Fibroblast of villous mesenchyme (primary cell): ENCODE measurements at regions not wholly inside any gene's neighbourhood (a gene's known extent, or its start where the extent isn't known, plus 50 kb on each side); places are given as distances from the start of the nearest gene placed in this dataset.
A peak's percentile ranks its signal among the peaks of the same experiment; 100 is the strongest.

Source experiments
- DNase-seq: peaks from one replicate; pipeline ENCODE4 v3.0.0-alpha.2; 2010; ENCODE audit warnings: low read depth
- H3K4me3 ChIP-seq: 2 replicates; pipeline ENCODE4 v1.5.1; 2011; ENCODE audit warnings: low read depth, mild to moderate bottlenecking, low read length
- TF ChIP-seq, protein P1 (sequence below): IDR thresholded peaks from 2 replicates; pipeline ENCODE4 v1.5.1; 2012; ENCODE audit warnings: low read depth, mild to moderate bottlenecking, low read length; ENCODE audit not compliant: insufficient read depth

GRCh38 chr5:35457912-35458823, 159.5 kb upstream of the SPEF2 start:
- no peak overlapping the region for H3K4me3 ChIP-seq
- DNase-seq = no peak
- TF ChIP-seq, protein P1, sequence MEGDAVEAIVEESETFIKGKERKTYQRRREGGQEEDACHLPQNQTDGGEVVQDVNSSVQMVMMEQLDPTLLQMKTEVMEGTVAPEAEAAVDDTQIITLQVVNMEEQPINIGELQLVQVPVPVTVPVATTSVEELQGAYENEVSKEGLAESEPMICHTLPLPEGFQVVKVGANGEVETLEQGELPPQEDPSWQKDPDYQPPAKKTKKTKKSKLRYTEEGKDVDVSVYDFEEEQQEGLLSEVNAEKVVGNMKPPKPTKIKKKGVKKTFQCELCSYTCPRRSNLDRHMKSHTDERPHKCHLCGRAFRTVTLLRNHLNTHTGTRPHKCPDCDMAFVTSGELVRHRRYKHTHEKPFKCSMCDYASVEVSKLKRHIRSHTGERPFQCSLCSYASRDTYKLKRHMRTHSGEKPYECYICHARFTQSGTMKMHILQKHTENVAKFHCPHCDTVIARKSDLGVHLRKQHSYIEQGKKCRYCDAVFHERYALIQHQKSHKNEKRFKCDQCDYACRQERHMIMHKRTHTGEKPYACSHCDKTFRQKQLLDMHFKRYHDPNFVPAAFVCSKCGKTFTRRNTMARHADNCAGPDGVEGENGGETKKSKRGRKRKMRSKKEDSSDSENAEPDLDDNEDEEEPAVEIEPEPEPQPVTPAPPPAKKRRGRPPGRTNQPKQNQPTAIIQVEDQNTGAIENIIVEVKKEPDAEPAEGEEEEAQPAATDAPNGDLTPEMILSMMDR = no peak

GRCh38 chr5:35456506-35456905, 161.2 kb upstream of the SPEF2 start:
- no peak for DNase-seq
- TF ChIP-seq, protein P1 = no peak
- H3K4me3 ChIP-seq = no peak overlapping the region

- peak; percentile 64 for DNase-seq
- H3K4me3 ChIP-seq = no peak overlapping the region
- TF ChIP-seq, protein P1 = no peak
Measured at GRCh38 chr5:35454011-35454525, 163.6 kb upstream of the SPEF2 start.

- H3K4me3 ChIP-seq = no peak overlapping the region
- no peak for DNase-seq
- TF ChIP-seq, protein P1 = no peak
Measured at GRCh38 chr5:35443803-35444595, 173.7 kb upstream of the SPEF2 start.

DNA sequence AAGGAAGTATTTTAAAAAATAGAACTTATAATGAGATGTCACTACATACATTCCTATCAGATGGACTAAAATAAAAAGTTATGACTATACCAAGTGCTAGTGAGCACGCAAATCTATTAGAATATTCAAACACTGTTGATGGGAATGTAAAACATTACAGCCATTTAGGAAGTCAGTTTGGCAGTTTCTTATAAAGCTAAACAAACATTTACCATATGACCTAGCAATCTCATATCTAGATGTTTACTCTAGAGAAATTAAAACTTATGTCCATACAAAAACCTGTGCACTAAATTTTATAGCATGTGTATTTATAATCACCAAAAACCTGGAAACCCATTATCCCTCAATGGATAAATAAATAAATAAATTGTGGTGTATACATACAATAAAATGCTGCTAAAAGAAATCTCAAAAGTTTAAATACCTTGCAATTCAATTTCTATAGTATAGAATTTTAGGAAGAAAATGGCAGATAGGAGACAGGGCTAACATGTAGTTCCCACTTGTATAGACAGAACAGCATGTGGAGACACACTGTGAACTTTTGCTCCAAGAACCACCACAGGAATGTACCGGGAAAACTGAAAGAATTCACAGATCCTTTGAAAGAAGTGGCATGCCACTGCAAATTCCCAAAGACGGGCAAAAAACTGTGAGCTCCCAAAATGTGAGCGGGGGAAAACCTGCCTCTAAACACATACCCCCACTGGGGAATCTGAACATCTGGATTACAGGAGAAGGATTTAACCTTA, 174.6 kb upstream of the SPEF2 start:
- no peak overlapping the region for H3K4me3 ChIP-seq
- TF ChIP-seq, protein P1 = no peak
- DNase-seq = peak; percentile 73

DNA sequence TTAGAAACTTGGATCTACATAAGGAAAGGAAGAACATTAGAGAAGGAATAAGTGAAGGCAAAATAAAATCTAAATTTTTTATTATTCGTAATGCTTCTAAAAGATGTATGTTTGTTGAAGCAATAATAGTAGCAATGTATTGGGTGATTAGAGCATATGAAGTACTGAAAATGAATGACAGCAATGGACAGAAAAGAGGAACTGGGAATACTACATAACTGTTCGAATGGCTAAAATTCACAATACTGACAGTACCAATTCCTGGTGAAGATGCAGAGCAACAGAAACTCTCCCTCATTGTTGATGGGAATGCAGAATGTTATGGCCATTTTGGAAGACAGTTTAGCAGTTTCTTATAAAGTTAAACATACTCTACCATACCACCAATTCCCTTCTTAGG, 177.3 kb upstream of the SPEF2 start:
- H3K4me3 ChIP-seq = no peak overlapping the region
- TF ChIP-seq, protein P1 = no peak
- DNase-seq = no peak
